ENCODE measurements at regions not wholly inside any gene's neighbourhood (a gene's known extent, or its start where the extent isn't known, plus 50 kb on each side); places are given as distances from the start of the nearest gene placed in this dataset.

DNA sequence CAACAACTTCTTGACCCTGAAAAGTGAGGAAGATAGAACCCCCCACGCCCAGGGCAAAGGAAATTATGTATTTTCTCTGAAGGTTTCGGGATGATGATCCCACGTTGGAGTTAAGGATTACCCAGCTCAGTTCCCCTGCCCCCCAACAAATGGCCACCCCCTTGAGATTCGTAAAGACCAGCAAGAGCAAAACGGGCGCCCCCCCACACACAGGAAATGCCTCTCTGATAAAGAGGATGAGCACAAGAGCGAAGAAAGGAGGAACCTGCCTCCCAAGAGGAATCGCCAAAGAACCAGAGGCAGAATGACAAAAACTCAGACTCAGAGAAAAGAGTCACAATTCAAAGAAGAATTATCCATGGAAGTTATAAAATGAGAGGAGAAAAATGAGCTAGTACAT is 576.9 kb downstream of the MATN1 start:
- Mint-ChIP-seq H3K27me3 (ENCODE audit: insufficient read depth) (peaks cover 8% of the 10 kb centered on the region), H3K4me3 (no peak overlapping the region), H3K9me3 (peaks cover 75% of the 10 kb centered on the region), H3K27ac (no peak overlapping the region), H3K4me1 (no peaks in the 10 kb centered on the region), H3K36me3 (ENCODE audit: low read depth) (peaks cover 12% of the 10 kb centered on the region)
- Histone ChIP-seq H3K9ac (ENCODE audit: extremely low read depth, low read length, poor library complexity, severe bottlenecking) (no peak overlapping the region), H3K4me1 (ENCODE audit: control insufficient read depth, insufficient read depth, low read length) (no peaks in the 10 kb centered on the region), H3K27ac (ENCODE audit: low read depth, low read length) (no peak overlapping the region), H3K9me3 (ENCODE audit: control insufficient read depth, low read length) (peaks cover 76% of the 10 kb centered on the region), H3K36me3 (ENCODE audit: control insufficient read depth, insufficient read depth, low read length) (no peaks in the 10 kb centered on the region), H3K27me3 (ENCODE audit: control insufficient read depth, insufficient read depth, low read length, poor library complexity, severe bottlenecking) (no peaks in the 10 kb centered on the region), H3K4me3 (ENCODE audit: low read length) (no peak overlapping the region)
- TF ChIP-seq, protein P1, sequence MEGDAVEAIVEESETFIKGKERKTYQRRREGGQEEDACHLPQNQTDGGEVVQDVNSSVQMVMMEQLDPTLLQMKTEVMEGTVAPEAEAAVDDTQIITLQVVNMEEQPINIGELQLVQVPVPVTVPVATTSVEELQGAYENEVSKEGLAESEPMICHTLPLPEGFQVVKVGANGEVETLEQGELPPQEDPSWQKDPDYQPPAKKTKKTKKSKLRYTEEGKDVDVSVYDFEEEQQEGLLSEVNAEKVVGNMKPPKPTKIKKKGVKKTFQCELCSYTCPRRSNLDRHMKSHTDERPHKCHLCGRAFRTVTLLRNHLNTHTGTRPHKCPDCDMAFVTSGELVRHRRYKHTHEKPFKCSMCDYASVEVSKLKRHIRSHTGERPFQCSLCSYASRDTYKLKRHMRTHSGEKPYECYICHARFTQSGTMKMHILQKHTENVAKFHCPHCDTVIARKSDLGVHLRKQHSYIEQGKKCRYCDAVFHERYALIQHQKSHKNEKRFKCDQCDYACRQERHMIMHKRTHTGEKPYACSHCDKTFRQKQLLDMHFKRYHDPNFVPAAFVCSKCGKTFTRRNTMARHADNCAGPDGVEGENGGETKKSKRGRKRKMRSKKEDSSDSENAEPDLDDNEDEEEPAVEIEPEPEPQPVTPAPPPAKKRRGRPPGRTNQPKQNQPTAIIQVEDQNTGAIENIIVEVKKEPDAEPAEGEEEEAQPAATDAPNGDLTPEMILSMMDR (conservative IDR thresholded peaks at IDR 0.05): no peak
- WGBS, 2 experiments (ENCODE audit: insufficient coverage in 1 of 2, insufficient read length in 1 of 2): 80 to 92% methylated on average over 5 to 8 of the region's 8 CpGs
- no peak for DNase-seq

DNA sequence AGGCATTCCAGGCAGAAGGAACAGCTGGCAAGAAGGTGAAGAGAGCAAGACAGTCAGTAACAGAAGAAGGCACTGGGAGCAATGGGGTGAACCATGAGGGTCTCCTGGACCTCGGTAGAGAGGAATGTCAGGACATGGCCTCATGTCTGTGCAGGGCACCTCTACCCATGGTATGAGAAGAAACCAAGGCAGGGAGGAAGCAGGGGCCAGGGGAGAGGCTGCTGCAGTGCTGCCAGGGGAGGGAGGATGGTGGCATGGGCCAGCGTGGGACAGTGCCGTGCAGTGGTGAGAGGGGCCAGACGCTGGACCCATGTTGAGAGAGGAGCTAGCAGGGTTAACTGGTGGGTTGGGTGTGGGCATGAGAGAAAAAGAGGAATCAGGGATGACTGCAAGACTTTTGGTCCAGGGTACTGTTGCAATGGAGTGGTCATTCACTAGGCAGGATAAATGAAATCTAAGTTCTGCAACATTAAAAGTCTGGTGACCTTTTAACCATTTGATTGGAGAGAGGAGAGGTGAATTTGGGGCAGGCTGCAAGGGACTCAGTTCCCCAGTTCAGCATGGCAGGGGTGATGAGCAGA is 577.6 kb downstream of the MATN1 start:
- Histone ChIP-seq H3K9ac (ENCODE audit: extremely low read depth, low read length, poor library complexity, severe bottlenecking) (no peak overlapping the region), H3K4me3 (ENCODE audit: low read length) (no peak overlapping the region), H3K9me3 (ENCODE audit: control insufficient read depth, low read length) (peaks cover 76% of the 10 kb centered on the region), H3K36me3 (ENCODE audit: control insufficient read depth, insufficient read depth, low read length) (no peaks in the 10 kb centered on the region), H3K27ac (ENCODE audit: low read depth, low read length) (no peak overlapping the region), H3K4me1 (ENCODE audit: control insufficient read depth, insufficient read depth, low read length) (no peaks in the 10 kb centered on the region), H3K27me3 (ENCODE audit: control insufficient read depth, insufficient read depth, low read length, poor library complexity, severe bottlenecking) (no peaks in the 10 kb centered on the region)
- TF ChIP-seq, protein P1 (conservative IDR thresholded peaks at IDR 0.05): no peak
- Mint-ChIP-seq H3K27me3 (ENCODE audit: insufficient read depth) (peaks cover 8% of the 10 kb centered on the region), H3K4me3 (no peak overlapping the region), H3K27ac (no peak overlapping the region), H3K4me1 (no peaks in the 10 kb centered on the region), H3K9me3 (peaks cover 75% of the 10 kb centered on the region), H3K36me3 (ENCODE audit: low read depth) (peaks cover 6% of the 10 kb centered on the region)
- 83 to 94% methylated on average over 3 to 4 of the region's 4 CpGs for WGBS, 2 experiments (ENCODE audit: insufficient coverage in 1 of 2, insufficient read length in 1 of 2)
- DNase-seq: no peak

DNA sequence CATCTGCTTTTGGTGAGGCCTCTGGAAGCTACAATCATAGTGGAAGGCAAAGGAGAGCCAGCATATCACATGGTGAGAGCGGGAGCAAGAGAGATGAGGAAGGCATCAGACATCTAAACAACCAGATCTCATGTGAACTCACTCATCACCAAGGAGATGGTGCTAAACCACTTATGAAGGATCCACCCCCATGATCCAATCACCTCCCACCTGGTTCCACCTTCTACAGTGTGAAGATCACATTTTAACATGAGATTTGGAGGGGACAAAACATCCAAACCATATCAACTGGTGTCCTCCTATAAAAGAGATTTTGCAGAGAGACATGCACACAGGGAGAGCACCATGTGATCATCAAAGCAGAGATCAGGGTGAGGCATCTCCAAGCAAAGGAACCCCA is 578.6 kb downstream of the MATN1 start:
- TF ChIP-seq, protein P1 (conservative IDR thresholded peaks at IDR 0.05): no peak
- no peaks in the 10 kb centered on the region for H3K4me1 ChIP-seq (ENCODE audit: control insufficient read depth, insufficient read depth, low read length)
- 100% methylated on average over 1 of the region's 1 CpG; no CpG with 5 or more reads in 1 of the 2 experiments for WGBS, 2 experiments (ENCODE audit: insufficient coverage in 1 of 2, insufficient read length in 1 of 2)
- Mint-ChIP-seq H3K27ac (no peak overlapping the region), H3K4me1 (no peaks in the 10 kb centered on the region), H3K36me3 (ENCODE audit: low read depth) (peaks cover 3% of the 10 kb centered on the region), H3K9me3 (peaks cover 75% of the 10 kb centered on the region), H3K27me3 (ENCODE audit: insufficient read depth) (peaks cover 8% of the 10 kb centered on the region), H3K4me3 (no peak overlapping the region)
- no peak overlapping the region for H3K9ac ChIP-seq (ENCODE audit: extremely low read depth, low read length, poor library complexity, severe bottlenecking)
- no peak overlapping the region for H3K4me3 ChIP-seq (ENCODE audit: low read length)
- H3K27ac ChIP-seq (ENCODE audit: low read depth, low read length): no peak overlapping the region
- no peaks in the 10 kb centered on the region for H3K36me3 ChIP-seq (ENCODE audit: control insufficient read depth, insufficient read depth, low read length)
- H3K27me3 ChIP-seq (ENCODE audit: control insufficient read depth, insufficient read depth, low read length, poor library complexity, severe bottlenecking): no peaks in the 10 kb centered on the region
- DNase-seq: no peak
- peaks cover 76% of the 10 kb centered on the region for H3K9me3 ChIP-seq (ENCODE audit: control insufficient read depth, low read length)

Data from endodermal cell (in vitro differentiated cells).